ENCODE measurements at regions not wholly inside any gene's neighbourhood (a gene's known extent, or its start where the extent isn't known, plus 50 kb on each side); places are given as distances from the start of the nearest gene placed in this dataset.

DNA sequence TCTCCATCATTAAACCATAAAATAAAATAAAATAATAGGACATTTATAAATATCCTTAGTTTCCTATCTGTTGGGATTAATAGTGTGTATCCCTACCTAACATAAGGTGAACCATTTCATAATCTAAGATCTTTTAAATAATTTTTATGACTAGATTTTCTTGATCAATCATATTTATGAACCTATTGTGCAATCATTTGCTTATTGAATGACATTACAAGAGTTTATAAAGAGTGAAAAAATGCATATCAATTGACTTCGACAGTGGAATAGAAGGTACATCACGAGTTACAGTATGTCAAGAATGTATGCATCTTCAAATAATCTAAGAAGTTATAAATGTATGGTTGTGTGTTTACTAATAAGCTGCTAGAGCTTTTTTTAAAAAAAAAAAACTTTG is 1554.8 kb upstream of the TMEFF2 start (continued):
- TF ChIP-seq, protein P1, sequence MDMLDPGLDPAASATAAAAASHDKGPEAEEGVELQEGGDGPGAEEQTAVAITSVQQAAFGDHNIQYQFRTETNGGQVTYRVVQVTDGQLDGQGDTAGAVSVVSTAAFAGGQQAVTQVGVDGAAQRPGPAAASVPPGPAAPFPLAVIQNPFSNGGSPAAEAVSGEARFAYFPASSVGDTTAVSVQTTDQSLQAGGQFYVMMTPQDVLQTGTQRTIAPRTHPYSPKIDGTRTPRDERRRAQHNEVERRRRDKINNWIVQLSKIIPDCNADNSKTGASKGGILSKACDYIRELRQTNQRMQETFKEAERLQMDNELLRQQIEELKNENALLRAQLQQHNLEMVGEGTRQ (IDR thresholded peaks at IDR 0.05; ENCODE audit: borderline replicate concordance, low read depth, low read length): no peak
- TF ChIP-seq EP300 (IDR thresholded peaks at IDR 0.05; ENCODE audit: borderline replicate concordance in 1 of 2, low read depth in 1 of 2, low read length in 1 of 2) (no peak), MXI1 (IDR thresholded peaks at IDR 0.05; ENCODE audit: low read depth, low read length) (no peak), TCF12 (IDR thresholded peaks at IDR 0.05) (no peak), RFX5 (IDR thresholded peaks at IDR 0.05; ENCODE audit: low read length) (no peak), YY1 (IDR thresholded peaks at IDR 0.05; ENCODE audit: low read depth) (no peak), FOXJ3 (CRISPR knock-in tag; IDR thresholded peaks at IDR 0.05) (no peak)
- TF ChIP-seq, protein P2, sequence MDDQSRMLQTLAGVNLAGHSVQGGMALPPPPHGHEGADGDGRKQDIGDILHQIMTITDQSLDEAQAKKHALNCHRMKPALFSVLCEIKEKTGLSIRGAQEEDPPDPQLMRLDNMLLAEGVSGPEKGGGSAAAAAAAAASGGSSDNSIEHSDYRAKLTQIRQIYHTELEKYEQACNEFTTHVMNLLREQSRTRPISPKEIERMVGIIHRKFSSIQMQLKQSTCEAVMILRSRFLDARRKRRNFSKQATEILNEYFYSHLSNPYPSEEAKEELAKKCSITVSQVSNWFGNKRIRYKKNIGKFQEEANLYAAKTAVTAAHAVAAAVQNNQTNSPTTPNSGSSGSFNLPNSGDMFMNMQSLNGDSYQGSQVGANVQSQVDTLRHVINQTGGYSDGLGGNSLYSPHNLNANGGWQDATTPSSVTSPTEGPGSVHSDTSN (IDR thresholded peaks at IDR 0.05): no peak

DNA sequence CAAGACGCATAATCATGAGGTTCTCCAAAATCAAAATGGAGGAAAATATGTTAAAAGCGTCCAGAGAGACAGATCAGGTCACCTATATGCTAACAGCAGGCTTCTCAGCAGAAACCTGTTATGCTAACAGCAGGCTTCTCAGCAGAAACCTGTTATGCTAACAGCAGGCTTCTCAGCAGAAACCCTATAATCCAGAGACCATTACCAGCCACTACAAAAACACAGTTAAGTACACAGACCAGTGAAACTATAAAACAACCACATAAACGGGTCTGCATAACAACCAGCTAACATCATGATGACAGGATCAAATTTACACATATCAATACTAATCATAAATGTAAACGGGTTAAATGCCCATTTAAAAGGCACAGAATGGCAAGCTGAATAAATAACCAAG is 1548.4 kb upstream of the TMEFF2 start:
- ChIA-PET CTCF (no interaction called here), POLR2A (no interaction called here)
- DNase-seq: no peak
- Histone ChIP-seq H3K27me3 (ENCODE audit: insufficient read depth) (no peaks in the 10 kb centered on the region), H3K27ac (ENCODE audit: low read depth in 2 of 2, low read length in 1 of 2) (no peak overlapping the region), H3K4me3 (ENCODE audit: low read depth in 2 of 2, low read length in 1 of 2) (no peak overlapping the region), H3K79me2 (ENCODE audit: insufficient read depth) (no peaks in the 10 kb centered on the region), H3K9me3 (peaks cover 5% of the 10 kb centered on the region; the same call in 1 of the 2 replicates), H3F3A (replicated peaks; ENCODE audit: insufficient read depth) (no peaks in the 10 kb centered on the region), H3K9me2 (peaks cover 3% of the 10 kb centered on the region; the same call in 1 of the 2 replicates), H4K20me1 (ENCODE audit: insufficient read depth) (no peaks in the 10 kb centered on the region), H3K4me2 (no peak overlapping the region), H3K36me3 (replicated peaks in 1 of 2; ENCODE audit: control insufficient read depth in 1 of 2, insufficient read depth in 2 of 2, low read length in 1 of 2) (no peaks in the 10 kb centered on the region), H2AFZ (ENCODE audit: low read depth) (peak overlapping the region; percentile 20; the same call in 1 of the 2 replicates), H3K4me1 (ENCODE audit: control insufficient read depth in 1 of 2, insufficient read depth in 2 of 2, low read depth in 1 of 2, low read length in 1 of 2) (no peaks in the 10 kb centered on the region), H3K9ac (no peak overlapping the region)
- TF ChIP-seq POLR2AphosphoS5 (IDR thresholded peaks at IDR 0.05; ENCODE audit: low read depth, low read length): no peak
- TF ChIP-seq FOSL2 (IDR thresholded peaks at IDR 0.05; ENCODE audit: borderline replicate concordance, low read depth): no peak
- no peak for TF ChIP-seq EZH2phosphoT487 (IDR thresholded peaks at IDR 0.05; ENCODE audit: borderline replicate concordance, low read depth)
- TF ChIP-seq, protein P3, sequence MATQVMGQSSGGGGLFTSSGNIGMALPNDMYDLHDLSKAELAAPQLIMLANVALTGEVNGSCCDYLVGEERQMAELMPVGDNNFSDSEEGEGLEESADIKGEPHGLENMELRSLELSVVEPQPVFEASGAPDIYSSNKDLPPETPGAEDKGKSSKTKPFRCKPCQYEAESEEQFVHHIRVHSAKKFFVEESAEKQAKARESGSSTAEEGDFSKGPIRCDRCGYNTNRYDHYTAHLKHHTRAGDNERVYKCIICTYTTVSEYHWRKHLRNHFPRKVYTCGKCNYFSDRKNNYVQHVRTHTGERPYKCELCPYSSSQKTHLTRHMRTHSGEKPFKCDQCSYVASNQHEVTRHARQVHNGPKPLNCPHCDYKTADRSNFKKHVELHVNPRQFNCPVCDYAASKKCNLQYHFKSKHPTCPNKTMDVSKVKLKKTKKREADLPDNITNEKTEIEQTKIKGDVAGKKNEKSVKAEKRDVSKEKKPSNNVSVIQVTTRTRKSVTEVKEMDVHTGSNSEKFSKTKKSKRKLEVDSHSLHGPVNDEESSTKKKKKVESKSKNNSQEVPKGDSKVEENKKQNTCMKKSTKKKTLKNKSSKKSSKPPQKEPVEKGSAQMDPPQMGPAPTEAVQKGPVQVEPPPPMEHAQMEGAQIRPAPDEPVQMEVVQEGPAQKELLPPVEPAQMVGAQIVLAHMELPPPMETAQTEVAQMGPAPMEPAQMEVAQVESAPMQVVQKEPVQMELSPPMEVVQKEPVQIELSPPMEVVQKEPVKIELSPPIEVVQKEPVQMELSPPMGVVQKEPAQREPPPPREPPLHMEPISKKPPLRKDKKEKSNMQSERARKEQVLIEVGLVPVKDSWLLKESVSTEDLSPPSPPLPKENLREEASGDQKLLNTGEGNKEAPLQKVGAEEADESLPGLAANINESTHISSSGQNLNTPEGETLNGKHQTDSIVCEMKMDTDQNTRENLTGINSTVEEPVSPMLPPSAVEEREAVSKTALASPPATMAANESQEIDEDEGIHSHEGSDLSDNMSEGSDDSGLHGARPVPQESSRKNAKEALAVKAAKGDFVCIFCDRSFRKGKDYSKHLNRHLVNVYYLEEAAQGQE (IDR thresholded peaks at IDR 0.05; ENCODE audit: low read depth, low read length): no peak
- no peak for TF ChIP-seq GABPA (IDR thresholded peaks at IDR 0.05; ENCODE audit: low read depth)
- no peak for TF ChIP-seq SIN3A (IDR thresholded peaks at IDR 0.05; ENCODE audit: borderline replicate concordance, low read depth, low read length)
- no peak for TF ChIP-seq SMC3 (IDR thresholded peaks at IDR 0.05; ENCODE audit: low read depth, low read length)
- no peak for TF ChIP-seq ELF1 (IDR thresholded peaks at IDR 0.05)
- TF ChIP-seq JUND (IDR thresholded peaks at IDR 0.05): no peak
- TF ChIP-seq, protein P2 (IDR thresholded peaks at IDR 0.05): no peak
- no peak for TF ChIP-seq NFIC (IDR thresholded peaks at IDR 0.05; ENCODE audit: borderline replicate concordance)
- no peak for TF ChIP-seq FOXJ3 (CRISPR knock-in tag; IDR thresholded peaks at IDR 0.05)
- TF ChIP-seq TCF12 (IDR thresholded peaks at IDR 0.05): no peak
- no peak for TF ChIP-seq NRF1 (IDR thresholded peaks at IDR 0.05; ENCODE audit: low read depth, low read length)
- no peak for TF ChIP-seq MXI1 (IDR thresholded peaks at IDR 0.05; ENCODE audit: low read depth, low read length)
- TF ChIP-seq, protein P4, sequence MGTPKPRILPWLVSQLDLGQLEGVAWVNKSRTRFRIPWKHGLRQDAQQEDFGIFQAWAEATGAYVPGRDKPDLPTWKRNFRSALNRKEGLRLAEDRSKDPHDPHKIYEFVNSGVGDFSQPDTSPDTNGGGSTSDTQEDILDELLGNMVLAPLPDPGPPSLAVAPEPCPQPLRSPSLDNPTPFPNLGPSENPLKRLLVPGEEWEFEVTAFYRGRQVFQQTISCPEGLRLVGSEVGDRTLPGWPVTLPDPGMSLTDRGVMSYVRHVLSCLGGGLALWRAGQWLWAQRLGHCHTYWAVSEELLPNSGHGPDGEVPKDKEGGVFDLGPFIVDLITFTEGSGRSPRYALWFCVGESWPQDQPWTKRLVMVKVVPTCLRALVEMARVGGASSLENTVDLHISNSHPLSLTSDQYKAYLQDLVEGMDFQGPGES (IDR thresholded peaks at IDR 0.05; ENCODE audit: low read depth, low read length): no peak
- WGBS (ENCODE audit: low lambda C conversion rate): 29% methylated on average over 4 of the region's 4 CpGs
